Testis (tissue), 2 donors: ENCODE measurements at regions not wholly inside any gene's neighbourhood (a gene's known extent, or its start where the extent isn't known, plus 50 kb on each side); places are given as distances from the start of the nearest gene placed in this dataset.

ENCODE experiments used
- DNase-seq: peaks from one replicate; pipeline ENCODE4 v3.0.0-alpha.2; 2019
- H3K27ac ChIP-seq, 2 donors: fragments of 200-600 bp; sonication (generic); one replicate each; pipeline ENCODE4 v1.5.1; 2019
- H3K27me3 ChIP-seq: fragments of 200-600 bp; sonication (generic); one replicate; pipeline ENCODE4 v1.5.1; 2019
- H3K36me3 ChIP-seq: fragments of 200-600 bp; sonication (generic); one replicate; pipeline ENCODE4 v1.5.1; 2017; ENCODE audit warnings: low read depth; ENCODE audit errors: missing control alignments
- H3K4me1 ChIP-seq: fragments of 200-600 bp; sonication (generic); one replicate; pipeline ENCODE4 v1.5.1; 2019
- H3K4me3 ChIP-seq, 2 donors: fragments of 200-600 bp; sonication (generic); one replicate each; pipeline ENCODE4 v1.5.1; 2017 to 2019
- H3K9me3 ChIP-seq: fragments of 200-600 bp; sonication (generic); one replicate; pipeline ENCODE4 v1.5.1; 2017
- CTCF ChIP-seq, 3 experiments: fragments of 450-650 bp in 2 of 3; fragments of 200-600 bp in 1 of 3; sonication (generic) in 1 of 3; IDR thresholded peaks; one replicate each; pipeline ENCODE4 v1.5.1; 2016 to 2019; ENCODE audit warnings: antibody characterized with exemption in 3 of 3, mild to moderate bottlenecking in 2 of 3, moderate library complexity in 1 of 3
- POLR2A ChIP-seq: fragments of 450-650 bp; IDR thresholded peaks from one replicate; pipeline ENCODE4 v1.6.1; 2017; ENCODE audit warnings: antibody characterized with exemption, mild to moderate bottlenecking, moderate library complexity
- WGBS, 2 donors: methylation state at CpG; one replicate each; pipeline ENCODE4 v1.1.5; 2018; 5-methylcytosine and 5-hydroxymethylcytosine counted together
- intact Hi-C: fragments of 100-400 bp; cut with DNase I; formaldehyde crosslinking; loops from one replicate; pipeline ENCODE4 v1.15.1; 2023; ENCODE audit warnings: low total_unique reads

GRCh38 chr14:82328442-82328841 lies 794.8 kb upstream of the SEL1L start:
- 80 to 84% methylated on average over 4 of the region's 4 CpGs for WGBS, 2 donors
- DNase-seq = no peak
- Histone ChIP-seq H3K9me3 (no peaks in the 10 kb centered on the region), H3K36me3 (no peaks in the 10 kb centered on the region), H3K27me3 (no peaks in the 10 kb centered on the region), H3K4me3 (no peak overlapping the region), H3K4me1 (no peaks in the 10 kb centered on the region), H3K27ac (no peak overlapping the region)
- intact Hi-C loops = no loop called here
- TF ChIP-seq CTCF (IDR thresholded peaks at IDR 0.05) = no peak
- TF ChIP-seq POLR2A = no peak

- Histone ChIP-seq H3K27ac (no peak overlapping the region), H3K27me3 (no peaks in the 10 kb centered on the region), H3K36me3 (no peaks in the 10 kb centered on the region), H3K9me3 (no peaks in the 10 kb centered on the region), H3K4me3 (no peak overlapping the region), H3K4me1 (no peaks in the 10 kb centered on the region)
- intact Hi-C loops = no loop called here
- TF ChIP-seq CTCF (IDR thresholded peaks at IDR 0.05) (no peak), POLR2A (no peak)
- DNase-seq = no peak
- WGBS, 2 donors = 64 to 77% methylated on average over 2 of the region's 2 CpGs
Observed at GRCh38 chr14:82341261-82341810, 807.7 kb upstream of the SEL1L start.

- no peaks in the 10 kb centered on the region for H3K36me3 ChIP-seq
- no peaks in the 10 kb centered on the region for H3K27me3 ChIP-seq
- no peaks in the 10 kb centered on the region for H3K4me1 ChIP-seq
- DNase-seq = no peak
- TF ChIP-seq CTCF (IDR thresholded peaks at IDR 0.05) (no peak), POLR2A (no peak)
- intact Hi-C loops = no loop called here
- no peak overlapping the region for H3K27ac ChIP-seq
- H3K4me3 ChIP-seq = no peak overlapping the region
- H3K9me3 ChIP-seq = no peaks in the 10 kb centered on the region
Observed at GRCh38 chr14:82342596-82342995, 808.9 kb upstream of the SEL1L start.

- no peak for DNase-seq
Observed at GRCh38 chr14:82345184-82345583, 811.5 kb upstream of the SEL1L start.

More at GRCh38 chr14:82345184-82345583, 811.5 kb upstream of the SEL1L start:
- Histone ChIP-seq H3K36me3 (no peaks in the 10 kb centered on the region), H3K4me1 (no peaks in the 10 kb centered on the region), H3K27me3 (no peaks in the 10 kb centered on the region), H3K9me3 (no peaks in the 10 kb centered on the region), H3K4me3 (no peak overlapping the region), H3K27ac (no peak overlapping the region)
- TF ChIP-seq POLR2A (no peak), CTCF (IDR thresholded peaks at IDR 0.05) (no peak)
- intact Hi-C loops = no loop called here
